SK-N-SH (cell line): ENCODE measurements at regions not wholly inside any gene's neighbourhood (a gene's known extent, or its start where the extent isn't known, plus 50 kb on each side); places are given as distances from the start of the nearest gene placed in this dataset.

ENCODE experiments used
- RCOR1 ChIP-seq: fragments of 150-350 bp; IDR thresholded peaks from 2 replicates; pipeline ENCODE4 v1.6.1; 2017; ENCODE audit warnings: antibody characterized with exemption, low read length
- SMC3 ChIP-seq: IDR thresholded peaks from 2 replicates; pipeline ENCODE4 v1.6.1; 2012; ENCODE audit warnings: low read depth, low read length, improper control_type of control experiment
- TF ChIP-seq, protein P1 (sequence below): fragments of 200-600 bp; sonication (generic); IDR thresholded peaks from 2 replicates; pipeline ENCODE4 v1.6.1; 2017; ENCODE audit warnings: antibody characterized with exemption, mild to moderate bottlenecking, moderate library complexity
- TF ChIP-seq, protein P2 (sequence below): fragments of 150-350 bp; IDR thresholded peaks from 2 replicates; pipeline ENCODE4 v1.6.1; 2017; ENCODE audit warnings: antibody characterized with exemption, low read length, low read depth, borderline replicate concordance
- TF ChIP-seq, protein P3 (sequence below): IDR thresholded peaks from 2 replicates; pipeline ENCODE4 v1.4.0; 2012; ENCODE audit warnings: low read depth

- TF ChIP-seq, protein P1, sequence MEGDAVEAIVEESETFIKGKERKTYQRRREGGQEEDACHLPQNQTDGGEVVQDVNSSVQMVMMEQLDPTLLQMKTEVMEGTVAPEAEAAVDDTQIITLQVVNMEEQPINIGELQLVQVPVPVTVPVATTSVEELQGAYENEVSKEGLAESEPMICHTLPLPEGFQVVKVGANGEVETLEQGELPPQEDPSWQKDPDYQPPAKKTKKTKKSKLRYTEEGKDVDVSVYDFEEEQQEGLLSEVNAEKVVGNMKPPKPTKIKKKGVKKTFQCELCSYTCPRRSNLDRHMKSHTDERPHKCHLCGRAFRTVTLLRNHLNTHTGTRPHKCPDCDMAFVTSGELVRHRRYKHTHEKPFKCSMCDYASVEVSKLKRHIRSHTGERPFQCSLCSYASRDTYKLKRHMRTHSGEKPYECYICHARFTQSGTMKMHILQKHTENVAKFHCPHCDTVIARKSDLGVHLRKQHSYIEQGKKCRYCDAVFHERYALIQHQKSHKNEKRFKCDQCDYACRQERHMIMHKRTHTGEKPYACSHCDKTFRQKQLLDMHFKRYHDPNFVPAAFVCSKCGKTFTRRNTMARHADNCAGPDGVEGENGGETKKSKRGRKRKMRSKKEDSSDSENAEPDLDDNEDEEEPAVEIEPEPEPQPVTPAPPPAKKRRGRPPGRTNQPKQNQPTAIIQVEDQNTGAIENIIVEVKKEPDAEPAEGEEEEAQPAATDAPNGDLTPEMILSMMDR, result peak; percentile 56
- TF ChIP-seq SMC3, result no peak
- no peak for TF ChIP-seq RCOR1
- TF ChIP-seq, protein P2, sequence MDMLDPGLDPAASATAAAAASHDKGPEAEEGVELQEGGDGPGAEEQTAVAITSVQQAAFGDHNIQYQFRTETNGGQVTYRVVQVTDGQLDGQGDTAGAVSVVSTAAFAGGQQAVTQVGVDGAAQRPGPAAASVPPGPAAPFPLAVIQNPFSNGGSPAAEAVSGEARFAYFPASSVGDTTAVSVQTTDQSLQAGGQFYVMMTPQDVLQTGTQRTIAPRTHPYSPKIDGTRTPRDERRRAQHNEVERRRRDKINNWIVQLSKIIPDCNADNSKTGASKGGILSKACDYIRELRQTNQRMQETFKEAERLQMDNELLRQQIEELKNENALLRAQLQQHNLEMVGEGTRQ, result no peak
- TF ChIP-seq, protein P3, sequence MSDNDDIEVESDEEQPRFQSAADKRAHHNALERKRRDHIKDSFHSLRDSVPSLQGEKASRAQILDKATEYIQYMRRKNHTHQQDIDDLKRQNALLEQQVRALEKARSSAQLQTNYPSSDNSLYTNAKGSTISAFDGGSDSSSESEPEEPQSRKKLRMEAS, result no peak
These were observed 109.0 kb upstream of the AADAT start for GRCh38 chr4:170198747-170199146.
